GM12878 (cell line): ENCODE measurements at regions not wholly inside any gene's neighbourhood (a gene's known extent, or its start where the extent isn't known, plus 50 kb on each side); places are given as distances from the start of the nearest gene placed in this dataset.

Experiments used
- BCL11A ChIP-seq: IDR thresholded peaks from 2 replicates; pipeline ENCODE4 v1.6.1; 2011; ENCODE audit warnings: low read depth, low read length
- CBX3 ChIP-seq: fragments of 200-600 bp; sonication (generic); IDR thresholded peaks from 2 replicates; pipeline ENCODE4 v1.6.1; 2016; ENCODE audit warnings: low read depth, borderline replicate concordance
- FOXM1 ChIP-seq: IDR thresholded peaks from 2 replicates; pipeline ENCODE4 v1.6.1; 2012; ENCODE audit warnings: low read depth, mild to moderate bottlenecking, inconsistent platforms, low read length, moderate library complexity
- NFXL1 ChIP-seq: fragments of 450-650 bp; IDR thresholded peaks from 2 replicates; pipeline ENCODE4 v1.6.1; 2017; ENCODE audit warnings: antibody characterized with exemption, mild to moderate bottlenecking, borderline replicate concordance
- PBX3 ChIP-seq: IDR thresholded peaks from 2 replicates; pipeline ENCODE4 v1.6.1; 2011; ENCODE audit warnings: mild to moderate bottlenecking, low read depth, low read length, moderate library complexity; ENCODE audit not compliant: insufficient replicate concordance
- PRDM15 ChIP-seq: fragments of 450-650 bp; formaldehyde crosslinking; IDR thresholded peaks from 2 replicates; pipeline ENCODE4 v1.4.0; 2020; ENCODE audit warnings: mild to moderate bottlenecking, moderate library complexity
- TAF1 ChIP-seq: IDR thresholded peaks from 2 replicates; pipeline ENCODE4 v1.6.1; 2011; ENCODE audit warnings: mild to moderate bottlenecking, low read depth, low read length, borderline replicate concordance
- TCF7 ChIP-seq: IDR thresholded peaks from 2 replicates; pipeline ENCODE4 v1.6.1; 2014; ENCODE audit warnings: antibody characterized with exemption, borderline replicate concordance
- ZBTB40 ChIP-seq: fragments of 450-650 bp; IDR thresholded peaks from 2 replicates; pipeline ENCODE4 v1.6.1; 2016; ENCODE audit warnings: mild to moderate bottlenecking, moderate library complexity, borderline replicate concordance

DNA sequence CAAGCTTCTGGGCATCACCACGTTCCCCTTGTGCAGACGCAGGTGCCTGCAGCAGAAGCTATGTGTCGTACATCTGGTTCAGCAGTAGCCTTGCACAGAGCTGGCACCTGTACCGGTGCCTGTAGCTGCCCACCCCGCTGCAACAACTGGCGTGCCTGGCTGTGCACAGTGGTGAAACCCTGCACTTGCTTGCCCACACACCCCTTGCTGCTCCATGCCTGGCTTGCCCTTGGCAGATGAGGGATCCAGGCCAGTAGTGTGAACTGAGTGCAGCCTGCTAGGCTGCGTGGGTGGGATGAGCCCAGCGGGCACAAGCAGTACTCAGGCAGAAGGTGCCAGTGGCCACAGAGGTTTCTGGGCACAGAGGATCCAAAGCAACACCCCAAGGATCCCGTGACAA lies 528.4 kb downstream of the PPARGC1A start (continued):
- TF ChIP-seq PBX3, result no peak
- no peak for TF ChIP-seq ZBTB40
- TF ChIP-seq BCL11A, result no peak
- no peak for TF ChIP-seq TCF7
- TF ChIP-seq CBX3, result no peak
- TF ChIP-seq FOXM1, result no peak
- TF ChIP-seq PRDM15 (CRISPR knock-in tag), result no peak
- no peak for TF ChIP-seq NFXL1
- TF ChIP-seq TAF1, result no peak
